Fibroblast of skin of abdomen (primary cell): ENCODE measurements at regions not wholly inside any gene's neighbourhood (a gene's known extent, or its start where the extent isn't known, plus 50 kb on each side); places are given as distances from the start of the nearest gene placed in this dataset.
A peak's percentile ranks its signal among the peaks of the same experiment; 100 is the strongest.

ENCODE experiments used
- DNase-seq: peaks from one replicate; pipeline ENCODE4 v3.0.0-alpha.2; 2013

- DNase-seq, result no peak
These were observed 499.6 kb upstream of the JARID2 start for GRCh38 chr6:14746139-14746837.

- peak; percentile 89 for DNase-seq
These were observed 497.9 kb upstream of the JARID2 start for GRCh38 chr6:14747881-14748520.

- DNase-seq, result no peak
These were observed 497.2 kb upstream of the JARID2 start for GRCh38 chr6:14748679-14749078.

- DNase-seq, result no peak
These were observed 495.7 kb upstream of the JARID2 start for GRCh38 chr6:14750059-14750661.

GRCh38 chr6:14751645-14752175, 494.2 kb upstream of the JARID2 start:
- peak; percentile 55 for DNase-seq

- no peak for DNase-seq
These were observed 490.9 kb upstream of the JARID2 start for GRCh38 chr6:14754751-14755513.

GRCh38 chr6:14756340-14756739, 489.5 kb upstream of the JARID2 start:
- no peak for DNase-seq

- DNase-seq, result no peak
These were observed 488.9 kb upstream of the JARID2 start for GRCh38 chr6:14757014-14757413.

- DNase-seq, result no peak
These were observed 488.5 kb upstream of the JARID2 start for GRCh38 chr6:14757418-14757817.

- no peak for DNase-seq
These were observed 487.3 kb upstream of the JARID2 start for GRCh38 chr6:14758421-14759081.

GRCh38 chr6:14759976-14760672, 485.7 kb upstream of the JARID2 start:
- no peak for DNase-seq

GRCh38 chr6:14762077-14762476, 483.8 kb upstream of the JARID2 start:
- no peak for DNase-seq

GRCh38 chr6:14763139-14763538, 482.7 kb upstream of the JARID2 start:
- no peak for DNase-seq

- no peak for DNase-seq
These were observed 482.3 kb upstream of the JARID2 start for GRCh38 chr6:14763616-14764015.

- no peak for DNase-seq
These were observed 480.8 kb upstream of the JARID2 start for GRCh38 chr6:14765106-14765505.

- DNase-seq, result no peak
These were observed 480.0 kb upstream of the JARID2 start for GRCh38 chr6:14765721-14766390.

GRCh38 chr6:14766391-14766994, 479.4 kb upstream of the JARID2 start:
- peak; percentile 47 for DNase-seq

- no peak for DNase-seq
These were observed 478.6 kb upstream of the JARID2 start for GRCh38 chr6:14767226-14767625.

GRCh38 chr6:14770040-14770439, 475.8 kb upstream of the JARID2 start:
- no peak for DNase-seq

- peak; percentile 55 for DNase-seq
These were observed 475.3 kb upstream of the JARID2 start for GRCh38 chr6:14770572-14770971.

- no peak for DNase-seq
These were observed 474.9 kb upstream of the JARID2 start for GRCh38 chr6:14771016-14771415.
